ENCODE measurements at regions not wholly inside any gene's neighbourhood (a gene's known extent, or its start where the extent isn't known, plus 50 kb on each side); places are given as distances from the start of the nearest gene placed in this dataset.

GRCh38 chr18:29250259-29250658, 1073.3 kb upstream of the CDH2 start:
- DNase-seq (ENCODE audit: low read depth in 1 of 2, low spot score in 2 of 2) (no peak), FAIRE-seq (no peak)
- Histone ChIP-seq H4K91ac (replicated peaks; ENCODE audit: insufficient read length, low read length) (no peak overlapping the region), H3K4me3 (ENCODE audit: extremely low read depth in 1 of 4, insufficient read depth in 2 of 4, low read depth in 3 of 4, low read length in 4 of 4) (no peak overlapping the region), H3K4ac (replicated peaks; ENCODE audit: insufficient read length, low read depth, low read length) (no peak overlapping the region), H2BK20ac (ENCODE audit: low read length) (no peak overlapping the region), H3K4me2 (ENCODE audit: insufficient read depth in 1 of 2, low read depth in 2 of 2, low read length in 2 of 2) (no peak overlapping the region), H2AK5ac (ENCODE audit: low read depth, low read length) (no peak overlapping the region), H3K56ac (replicated peaks; ENCODE audit: insufficient read length, low read depth, low read length) (no peak overlapping the region), H2BK12ac (ENCODE audit: low read depth, low read length) (no peak overlapping the region), H3K23me2 (ENCODE audit: low read depth, low read length) (no peaks in the 10 kb centered on the region), H3K79me1 (ENCODE audit: low read depth, low read length) (no peaks in the 10 kb centered on the region), H3K4me1 (replicated peaks in 1 of 4; ENCODE audit: control insufficient read depth in 3 of 4, insufficient read depth in 4 of 4, low read length in 3 of 4) (peaks cover 0 to 3% (median 0%) of the 10 kb centered on the region in 4 experiments; a peak in 1 of 7 replicates), H2AFZ (ENCODE audit: low read length) (no peak overlapping the region), H3K14ac (ENCODE audit: insufficient read length) (no peak overlapping the region), H3K9ac (replicated peaks in 1 of 4; ENCODE audit: extremely low read depth in 1 of 4, low read depth in 3 of 4, low read length in 3 of 4) (no peak overlapping the region), H3K18ac (ENCODE audit: extremely low read depth, low read length) (no peak overlapping the region), H3K27ac (ENCODE audit: low read depth, low read length) (no peak overlapping the region), H2BK5ac (ENCODE audit: low read depth, low read length) (no peak overlapping the region), H4K5ac (ENCODE audit: insufficient read length, low read depth, low read length) (no peak overlapping the region), H4K8ac (ENCODE audit: extremely low read depth, insufficient read depth, low read length) (no peak overlapping the region), H2BK120ac (replicated peaks; ENCODE audit: low read depth, low read length) (no peak overlapping the region), H3K79me2 (ENCODE audit: control insufficient read depth in 1 of 2, insufficient read depth in 2 of 2, low read length in 2 of 2) (no peaks in the 10 kb centered on the region), H3K27me3 (replicated peaks in 1 of 4; ENCODE audit: control insufficient read depth in 3 of 4, extremely low read depth in 1 of 4, insufficient read depth in 3 of 4, low read length in 3 of 4) (no peaks in the 10 kb centered on the region), H3K36me3 (ENCODE audit: control insufficient read depth in 2 of 4, insufficient read depth in 4 of 4, low read length in 3 of 4) (no peaks in the 10 kb centered on the region), H2BK15ac (ENCODE audit: low read length) (no peak overlapping the region), H4K20me1 (replicated peaks in 1 of 2; ENCODE audit: control insufficient read depth in 1 of 2, insufficient read depth in 2 of 2, low read length in 2 of 2) (no peaks in the 10 kb centered on the region), H3K9me3 (ENCODE audit: insufficient read depth in 2 of 2, low read depth in 1 of 2, low read length in 1 of 2) (no peaks in the 10 kb centered on the region), H3K23ac (ENCODE audit: insufficient read length) (no peak overlapping the region)
- WGBS, 2 experiments (ENCODE audit: extremely low coverage in 1 of 2, insufficient coverage in 1 of 2, insufficient read length in 1 of 2, insufficient replicate concordance in 2 of 2, low coverage in 1 of 2, low lambda C conversion rate in 2 of 2, missing lambda C conversion rate in 1 of 2) = 94% methylated on average over 4 of the region's 4 CpGs; no CpG with 5 or more reads in 1 of the 2 experiments
- ChIA-PET CTCF (ENCODE audit: partially characterized antibody) (no interaction called here), POLR2A (ENCODE audit: partially characterized antibody) (no interaction called here)
- TF ChIP-seq SIX5 (IDR thresholded peaks at IDR 0.05; ENCODE audit: low read depth, low read length) = no peak
- TF ChIP-seq GABPA (IDR thresholded peaks at IDR 0.05; ENCODE audit: borderline replicate concordance, insufficient read depth, low read length) = no peak
- no peak for TF ChIP-seq FOSL1 (IDR thresholded peaks at IDR 0.05; ENCODE audit: insufficient read depth, low read depth, low read length)
- TF ChIP-seq ASH2L (IDR thresholded peaks at IDR 0.05; ENCODE audit: low read length) = no peak
- no peak for TF ChIP-seq SIRT6 (IDR thresholded peaks at IDR 0.05; ENCODE audit: low read length)
- TF ChIP-seq PHF8 (conservative IDR thresholded peaks at IDR 0.05; ENCODE audit: low read depth, low read length) = no peak
- no peak for TF ChIP-seq CTBP2 (IDR thresholded peaks at IDR 0.05; ENCODE audit: borderline replicate concordance, insufficient read depth, insufficient read length, low read length)
- TF ChIP-seq TAF7 (optimal IDR thresholded peaks at IDR 0.05; ENCODE audit: borderline replicate concordance, low read depth, low read length) = no peak
- no peak for TF ChIP-seq KDM5A (IDR thresholded peaks at IDR 0.05; ENCODE audit: low read length)
- TF ChIP-seq NANOG (IDR thresholded peaks at IDR 0.05; ENCODE audit: insufficient read depth, low read depth, low read length, poor library complexity, severe bottlenecking) = no peak
- TF ChIP-seq YY1 (IDR thresholded peaks at IDR 0.05; ENCODE audit: low read depth, low read length) = no peak
- no peak for TF ChIP-seq KDM4A (IDR thresholded peaks at IDR 0.05; ENCODE audit: low read depth, low read length, severe bottlenecking)
- TF ChIP-seq RAD21 (IDR thresholded peaks at IDR 0.05 in 1 of 2, conservative IDR thresholded peaks at IDR 0.05 in 1 of 2; ENCODE audit: low read depth in 2 of 2, low read length in 2 of 2) = no peak
- no peak for TF ChIP-seq CBX5 (IDR thresholded peaks at IDR 0.05; ENCODE audit: low read depth, low read length)
- TF ChIP-seq, protein P1, sequence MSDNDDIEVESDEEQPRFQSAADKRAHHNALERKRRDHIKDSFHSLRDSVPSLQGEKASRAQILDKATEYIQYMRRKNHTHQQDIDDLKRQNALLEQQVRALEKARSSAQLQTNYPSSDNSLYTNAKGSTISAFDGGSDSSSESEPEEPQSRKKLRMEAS (IDR thresholded peaks at IDR 0.05) = no peak
